D721Med (cell line): ENCODE measurements at regions not wholly inside any gene's neighbourhood (a gene's known extent, or its start where the extent isn't known, plus 50 kb on each side); places are given as distances from the start of the nearest gene placed in this dataset.

Source experiments
- DNase-seq: peaks from one replicate; pipeline ENCODE4 v3.0.0; 2011; ENCODE audit warnings: low spot score; ENCODE audit not compliant: insufficient read length
- FAIRE-seq: peaks from 2 replicates; lab custom pipeline; 2011; peaks lifted over from hg19 to GRCh38; lab: Jason Lieb, UNC
- CTCF ChIP-seq: IDR thresholded peaks from 2 replicates; pipeline ENCODE4 v1.5.1; 2012; ENCODE audit warnings: mild to moderate bottlenecking, control low read depth; ENCODE audit not compliant: insufficient read depth; ENCODE audit errors: missing control alignments

- no peak for FAIRE-seq
- no peak for TF ChIP-seq CTCF
- no peak for DNase-seq
These were observed 1304.5 kb upstream of the ZEB2 start for GRCh38 chr2:145824384-145824783.

GRCh38 chr2:145822892-145823534 lies 1303.1 kb upstream of the ZEB2 start:
- FAIRE-seq: no peak
- no peak for DNase-seq
- TF ChIP-seq CTCF: no peak

- DNase-seq: no peak
- no peak for FAIRE-seq
- no peak for TF ChIP-seq CTCF
These were observed 1300.7 kb upstream of the ZEB2 start for GRCh38 chr2:145820651-145821050.

GRCh38 chr2:145818890-145819504 lies 1299.1 kb upstream of the ZEB2 start:
- DNase-seq (no peak), FAIRE-seq (no peak)
- no peak for TF ChIP-seq CTCF

GRCh38 chr2:145815933-145816332 lies 1296.0 kb upstream of the ZEB2 start:
- FAIRE-seq (no peak), DNase-seq (no peak)
- TF ChIP-seq CTCF: no peak

- FAIRE-seq (no peak), DNase-seq (no peak)
These were observed 1293.6 kb upstream of the ZEB2 start for GRCh38 chr2:145813481-145813880.

More at GRCh38 chr2:145813481-145813880, 1293.6 kb upstream of the ZEB2 start:
- no peak for TF ChIP-seq CTCF
